RWPE1 (cell line): ENCODE measurements at regions not wholly inside any gene's neighbourhood (a gene's known extent, or its start where the extent isn't known, plus 50 kb on each side); places are given as distances from the start of the nearest gene placed in this dataset.

Experiments
- CTCF ChIA-PET: fragments of 350-600 bp; sonication (Branson Sonifier 250); formaldehyde crosslinking; extraction: SDS; loops from one replicate; lab custom pipeline; 2021; lab: Yijun Ruan, JAX
- POLR2A ChIA-PET: fragments of 400-600 bp; formaldehyde crosslinking; extraction: SDS; loops from one replicate; lab custom pipeline; 2020; ENCODE audit warnings: antibody characterized with exemption; ENCODE audit not compliant: low non-redundant PET; lab: Yijun Ruan, JAX
- DNase-seq: peaks from one replicate; pipeline ENCODE4 v3.0.0; 2012; ENCODE audit warnings: low spot score
- H3K27ac ChIP-seq: fragments of 450-650 bp; 2 replicates; pipeline ENCODE4 v1.5.1; 2017
- TF ChIP-seq, protein P1 (sequence below): fragments of 450-650 bp; conservative IDR thresholded peaks from 2 replicates; pipeline ENCODE4 v1.5.1; 2017; ENCODE audit warnings: low read depth, mild to moderate bottlenecking

DNA sequence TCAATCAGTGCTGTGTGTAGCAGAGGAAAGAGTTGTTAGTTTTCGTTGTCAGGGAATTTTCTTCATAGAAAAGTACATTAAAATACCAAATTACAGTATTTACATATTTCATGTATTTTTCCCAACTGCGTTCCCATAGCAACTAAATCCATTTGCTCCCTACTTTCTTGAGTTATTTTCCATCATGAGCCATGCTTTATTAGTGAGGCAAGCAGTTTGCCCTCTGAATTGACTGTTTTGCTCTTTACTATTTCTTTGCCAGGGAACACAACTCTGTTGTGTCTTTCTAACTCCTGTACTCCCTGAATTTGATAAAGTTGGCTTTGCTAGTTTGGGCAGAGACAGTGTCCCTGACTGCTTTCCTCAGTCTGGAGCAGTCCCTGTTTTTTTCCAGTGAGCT lies 276.2 kb upstream of the SLC30A5 start:
- no peak for DNase-seq
- no peak overlapping the region for H3K27ac ChIP-seq
- ChIA-PET POLR2A (no interaction called here), CTCF (no interaction called here)
- TF ChIP-seq, protein P1, sequence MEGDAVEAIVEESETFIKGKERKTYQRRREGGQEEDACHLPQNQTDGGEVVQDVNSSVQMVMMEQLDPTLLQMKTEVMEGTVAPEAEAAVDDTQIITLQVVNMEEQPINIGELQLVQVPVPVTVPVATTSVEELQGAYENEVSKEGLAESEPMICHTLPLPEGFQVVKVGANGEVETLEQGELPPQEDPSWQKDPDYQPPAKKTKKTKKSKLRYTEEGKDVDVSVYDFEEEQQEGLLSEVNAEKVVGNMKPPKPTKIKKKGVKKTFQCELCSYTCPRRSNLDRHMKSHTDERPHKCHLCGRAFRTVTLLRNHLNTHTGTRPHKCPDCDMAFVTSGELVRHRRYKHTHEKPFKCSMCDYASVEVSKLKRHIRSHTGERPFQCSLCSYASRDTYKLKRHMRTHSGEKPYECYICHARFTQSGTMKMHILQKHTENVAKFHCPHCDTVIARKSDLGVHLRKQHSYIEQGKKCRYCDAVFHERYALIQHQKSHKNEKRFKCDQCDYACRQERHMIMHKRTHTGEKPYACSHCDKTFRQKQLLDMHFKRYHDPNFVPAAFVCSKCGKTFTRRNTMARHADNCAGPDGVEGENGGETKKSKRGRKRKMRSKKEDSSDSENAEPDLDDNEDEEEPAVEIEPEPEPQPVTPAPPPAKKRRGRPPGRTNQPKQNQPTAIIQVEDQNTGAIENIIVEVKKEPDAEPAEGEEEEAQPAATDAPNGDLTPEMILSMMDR = no peak

DNA sequence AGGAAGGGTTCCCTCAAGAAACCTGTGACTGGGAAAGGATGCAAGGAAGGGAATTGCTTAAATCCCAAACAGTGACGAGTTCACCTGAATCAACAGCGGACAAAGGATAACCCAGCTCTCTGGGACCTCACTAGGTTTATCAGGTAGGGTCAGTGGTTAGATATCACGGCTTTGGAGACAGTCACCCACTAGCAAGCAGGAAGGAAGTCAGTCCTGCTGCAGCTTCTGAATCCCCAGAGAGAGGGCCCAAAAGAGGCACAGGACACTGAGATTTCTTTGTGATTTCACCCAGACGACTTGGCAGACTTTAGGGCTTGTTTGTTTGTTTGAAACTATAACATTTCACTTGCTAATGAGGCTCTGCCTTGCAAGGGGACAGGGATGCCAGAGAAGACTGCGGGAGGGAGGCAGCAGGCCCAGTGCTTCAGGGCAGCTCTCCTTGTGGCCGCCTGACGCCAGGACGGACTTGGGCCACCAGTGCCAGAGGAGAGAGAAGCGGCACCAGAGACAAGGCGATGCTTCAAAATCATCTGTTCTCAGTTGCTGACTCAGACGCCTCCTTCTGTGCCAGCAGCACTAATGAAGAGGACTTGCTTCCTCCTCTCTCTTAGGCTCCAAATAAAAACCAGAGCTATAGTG lies 275.6 kb upstream of the SLC30A5 start:
- ChIA-PET POLR2A (no interaction called here), CTCF (no interaction called here)
- DNase-seq = no peak
- H3K27ac ChIP-seq = no peak overlapping the region
- TF ChIP-seq, protein P1 = no peak

- ChIA-PET POLR2A (no interaction called here), CTCF (no interaction called here)
- TF ChIP-seq, protein P1 = no peak
- no peak for DNase-seq
- no peak overlapping the region for H3K27ac ChIP-seq
Observed at GRCh38 chr5:68818870-68819269, 274.9 kb upstream of the SLC30A5 start.

- H3K27ac ChIP-seq = no peak overlapping the region
- POLR2A ChIA-PET = no interaction called here
- TF ChIP-seq, protein P1 = no peak
- CTCF ChIA-PET = no interaction called here
- DNase-seq = no peak
Observed at GRCh38 chr5:68821056-68821455, 272.8 kb upstream of the SLC30A5 start.

DNA sequence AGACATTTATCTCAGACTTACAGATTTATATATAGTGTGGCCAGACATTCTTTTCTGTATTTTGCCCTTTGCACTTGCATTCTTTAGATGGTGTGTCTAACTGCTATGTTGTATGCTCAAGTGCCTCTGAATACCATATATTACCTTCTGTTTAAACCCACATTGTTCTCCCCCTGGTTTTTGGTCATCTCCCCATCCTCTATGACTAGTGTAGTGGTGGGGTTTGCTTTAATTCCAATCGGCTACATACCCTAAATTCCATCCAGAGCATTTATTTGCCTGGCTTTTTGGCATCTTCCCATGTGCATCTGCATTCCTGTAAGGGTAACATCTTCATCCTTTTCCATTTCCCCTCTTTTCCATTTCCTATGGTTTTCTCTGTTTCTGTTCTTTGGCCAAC lies 271.0 kb upstream of the SLC30A5 start:
- ChIA-PET POLR2A (no interaction called here), CTCF (interaction anchor here (0.6 kb wide), 2 partner anchors 1226 to 1424 kb away, joined by 3 read pairs; no protein-coding TSS in a partner anchor)
- TF ChIP-seq, protein P1 = no peak
- no peak for DNase-seq
- H3K27ac ChIP-seq = no peak overlapping the region

GRCh38 chr5:68823301-68823700 lies 270.5 kb upstream of the SLC30A5 start:
- POLR2A ChIA-PET = no interaction called here
- H3K27ac ChIP-seq = no peak overlapping the region

More at GRCh38 chr5:68823301-68823700, 270.5 kb upstream of the SLC30A5 start:
- no peak for DNase-seq
- CTCF ChIA-PET = interaction anchor here (0.6 kb wide), 1 partner anchor 1425 kb away, joined by 3 read pairs; no protein-coding TSS in a partner anchor
- TF ChIP-seq, protein P1 = no peak
